Glutamatergic neuron (in vitro differentiated cells): ENCODE measurements at regions not wholly inside any gene's neighbourhood (a gene's known extent, or its start where the extent isn't known, plus 50 kb on each side); places are given as distances from the start of the nearest gene placed in this dataset.

Source experiments
- DNase-seq: peaks from one replicate; pipeline ENCODE4 v3.0.0; 2022
- H3K27ac Mint-ChIP-seq: one replicate; pipeline ENCODE4 v1.8.0; 2020; ENCODE audit warnings: mild to moderate bottlenecking, mixed read lengths, inconsistent platforms; ENCODE audit not compliant: unreplicated experiment
- H3K27me3 Mint-ChIP-seq: one replicate; pipeline ENCODE4 v1.8.0; 2020; ENCODE audit warnings: mild to moderate bottlenecking, moderate library complexity, mixed read lengths, inconsistent platforms; ENCODE audit not compliant: unreplicated experiment
- H3K36me3 Mint-ChIP-seq: one replicate; pipeline ENCODE4 v1.8.0; 2020; ENCODE audit warnings: mild to moderate bottlenecking, mixed read lengths, inconsistent platforms; ENCODE audit not compliant: unreplicated experiment
- H3K4me1 Mint-ChIP-seq: one replicate; pipeline ENCODE4 v1.8.0; 2020; ENCODE audit warnings: mild to moderate bottlenecking, low read depth, mixed read lengths, inconsistent platforms; ENCODE audit not compliant: unreplicated experiment
- H3K4me3 Mint-ChIP-seq: one replicate; pipeline ENCODE4 v1.8.0; 2020; ENCODE audit warnings: mild to moderate bottlenecking, mixed read lengths, inconsistent platforms; ENCODE audit not compliant: unreplicated experiment
- H3K9me3 Mint-ChIP-seq: one replicate; pipeline ENCODE4 v1.8.0; 2020; ENCODE audit warnings: mild to moderate bottlenecking, moderate library complexity, mixed read lengths, inconsistent platforms; ENCODE audit not compliant: unreplicated experiment
- TF ChIP-seq, protein P1 (sequence below): fragments of 200-600 bp; sonication (generic); IDR thresholded peaks from one replicate; pipeline ENCODE4 v1.5.0; 2021; ENCODE audit not compliant: partially characterized antibody, unreplicated experiment

DNA sequence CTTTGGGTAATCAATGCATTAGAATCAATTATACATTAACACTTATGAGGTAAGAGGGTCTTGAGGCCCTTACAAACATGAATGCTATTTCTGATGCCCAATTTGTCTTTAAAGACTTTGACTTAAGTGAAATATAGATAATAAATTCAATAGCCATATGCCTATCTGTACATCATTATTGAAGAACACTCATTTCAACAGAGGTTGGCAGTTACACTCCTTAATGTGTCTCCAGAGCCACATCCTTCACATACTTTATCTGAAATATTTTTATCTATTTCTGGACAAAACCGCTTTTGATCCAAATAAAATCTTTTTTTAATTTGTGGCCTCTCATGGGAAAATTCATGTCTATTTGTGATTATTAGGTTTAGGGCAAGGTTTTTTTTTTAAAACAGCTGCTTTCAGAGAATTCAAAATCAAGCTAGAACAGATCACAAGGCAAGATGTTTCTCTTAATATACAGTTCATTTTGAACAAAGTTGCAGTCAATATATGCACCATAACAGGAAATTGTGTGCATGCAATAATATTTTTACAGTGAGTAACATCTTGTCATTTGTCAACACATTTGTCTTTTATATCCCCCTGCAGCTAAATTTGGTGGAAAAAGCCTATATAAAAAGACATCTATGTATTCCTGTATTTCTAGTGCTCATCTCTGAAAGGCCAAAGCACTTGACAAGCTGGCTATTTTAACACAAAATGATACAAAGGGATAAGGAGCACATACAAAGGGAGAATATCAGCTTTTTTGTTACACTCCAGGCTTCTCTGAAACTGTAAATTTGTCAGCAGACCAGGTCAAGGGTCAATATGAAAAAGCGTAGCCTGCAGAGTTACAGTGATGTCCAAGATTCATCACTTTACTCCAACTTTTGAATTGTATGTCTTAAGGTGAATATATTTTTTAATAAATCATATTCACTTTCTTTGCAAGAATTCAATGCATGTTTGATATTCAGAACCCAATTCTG is 146.2 kb upstream of the DPH6 start:
- no peak for DNase-seq
- Mint-ChIP-seq H3K36me3 (no peaks in the 10 kb centered on the region), H3K27ac (no peak overlapping the region), H3K27me3 (peaks cover 2% of the 10 kb centered on the region), H3K4me1 (no peaks in the 10 kb centered on the region), H3K4me3 (no peak overlapping the region), H3K9me3 (no peaks in the 10 kb centered on the region)
- TF ChIP-seq, protein P1, sequence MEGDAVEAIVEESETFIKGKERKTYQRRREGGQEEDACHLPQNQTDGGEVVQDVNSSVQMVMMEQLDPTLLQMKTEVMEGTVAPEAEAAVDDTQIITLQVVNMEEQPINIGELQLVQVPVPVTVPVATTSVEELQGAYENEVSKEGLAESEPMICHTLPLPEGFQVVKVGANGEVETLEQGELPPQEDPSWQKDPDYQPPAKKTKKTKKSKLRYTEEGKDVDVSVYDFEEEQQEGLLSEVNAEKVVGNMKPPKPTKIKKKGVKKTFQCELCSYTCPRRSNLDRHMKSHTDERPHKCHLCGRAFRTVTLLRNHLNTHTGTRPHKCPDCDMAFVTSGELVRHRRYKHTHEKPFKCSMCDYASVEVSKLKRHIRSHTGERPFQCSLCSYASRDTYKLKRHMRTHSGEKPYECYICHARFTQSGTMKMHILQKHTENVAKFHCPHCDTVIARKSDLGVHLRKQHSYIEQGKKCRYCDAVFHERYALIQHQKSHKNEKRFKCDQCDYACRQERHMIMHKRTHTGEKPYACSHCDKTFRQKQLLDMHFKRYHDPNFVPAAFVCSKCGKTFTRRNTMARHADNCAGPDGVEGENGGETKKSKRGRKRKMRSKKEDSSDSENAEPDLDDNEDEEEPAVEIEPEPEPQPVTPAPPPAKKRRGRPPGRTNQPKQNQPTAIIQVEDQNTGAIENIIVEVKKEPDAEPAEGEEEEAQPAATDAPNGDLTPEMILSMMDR = no peak

DNA sequence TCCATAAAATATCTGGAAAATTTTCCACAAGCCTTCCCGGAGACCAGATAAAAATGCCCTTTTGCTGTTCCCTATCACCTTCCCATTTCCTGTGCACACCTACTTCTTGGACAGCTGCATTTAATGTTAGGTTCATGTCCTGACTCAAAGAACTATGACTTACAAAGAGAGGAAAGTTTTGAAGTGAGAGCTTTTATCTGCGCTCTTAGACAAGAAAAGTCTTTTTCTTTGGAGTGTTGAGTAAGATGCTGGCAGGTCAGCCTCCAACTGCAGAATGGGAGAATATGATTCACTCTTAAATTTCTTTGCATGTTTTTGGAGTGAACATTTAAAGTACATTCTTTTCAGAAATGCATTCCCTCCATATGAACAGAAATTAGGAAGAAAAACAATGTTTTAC is 147.3 kb upstream of the DPH6 start:
- H3K36me3 Mint-ChIP-seq = no peaks in the 10 kb centered on the region
- peaks cover 2% of the 10 kb centered on the region for H3K27me3 Mint-ChIP-seq
- no peak overlapping the region for H3K27ac Mint-ChIP-seq
- H3K9me3 Mint-ChIP-seq = no peaks in the 10 kb centered on the region
- H3K4me1 Mint-ChIP-seq = no peaks in the 10 kb centered on the region
- no peak for DNase-seq
- no peak overlapping the region for H3K4me3 Mint-ChIP-seq
- TF ChIP-seq, protein P1 = no peak

DNA sequence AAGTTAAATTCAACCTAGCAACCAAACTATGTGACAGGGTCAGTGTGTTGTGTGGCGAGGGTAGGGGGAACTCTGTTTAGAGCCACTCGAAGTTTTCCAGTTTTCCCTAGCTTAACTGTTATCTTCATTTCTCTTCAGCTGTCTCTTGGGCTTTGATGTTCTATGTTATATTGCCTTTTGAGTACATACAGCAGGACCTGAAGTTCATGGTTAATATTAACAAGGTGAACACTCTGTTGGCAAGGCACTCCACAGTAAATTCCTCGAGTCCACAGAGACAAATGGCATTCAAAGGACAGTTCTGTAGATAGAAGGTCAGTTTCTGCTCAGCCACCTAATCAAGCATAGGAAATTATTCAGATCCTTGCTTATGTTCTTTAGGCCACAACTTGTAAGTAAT is 147.9 kb upstream of the DPH6 start:
- TF ChIP-seq, protein P1 = no peak
- no peak overlapping the region for H3K27ac Mint-ChIP-seq
- DNase-seq = no peak
- H3K36me3 Mint-ChIP-seq = no peaks in the 10 kb centered on the region
- H3K4me1 Mint-ChIP-seq = no peaks in the 10 kb centered on the region
- H3K27me3 Mint-ChIP-seq = peaks cover 2% of the 10 kb centered on the region
- H3K4me3 Mint-ChIP-seq = no peak overlapping the region
- H3K9me3 Mint-ChIP-seq = no peaks in the 10 kb centered on the region

DNA sequence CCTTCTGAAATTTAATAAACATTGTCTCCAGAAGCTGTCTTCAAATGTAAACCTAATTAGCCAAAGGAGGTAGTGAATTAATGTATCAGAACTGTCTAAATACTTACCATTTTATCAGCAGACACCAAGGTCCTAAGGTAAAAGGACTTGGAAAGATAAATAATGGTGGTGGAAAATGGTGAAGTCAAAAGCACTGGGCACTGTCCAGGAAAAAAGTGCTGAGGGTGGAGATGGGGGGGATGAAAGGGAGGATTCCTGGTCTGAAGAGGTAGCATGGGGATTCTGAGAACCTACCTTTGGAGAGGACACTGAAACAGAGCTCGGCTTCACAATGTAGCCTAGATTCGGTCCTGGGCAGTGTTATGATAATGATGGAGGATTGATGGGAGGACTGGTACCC is 149.0 kb upstream of the DPH6 start:
- TF ChIP-seq, protein P1 = no peak
- H3K36me3 Mint-ChIP-seq = no peaks in the 10 kb centered on the region
- H3K4me1 Mint-ChIP-seq = no peaks in the 10 kb centered on the region
- H3K27ac Mint-ChIP-seq = no peak overlapping the region
- DNase-seq = no peak
- peaks cover 2% of the 10 kb centered on the region for H3K27me3 Mint-ChIP-seq
- H3K4me3 Mint-ChIP-seq = no peak overlapping the region
- H3K9me3 Mint-ChIP-seq = no peaks in the 10 kb centered on the region

DNA sequence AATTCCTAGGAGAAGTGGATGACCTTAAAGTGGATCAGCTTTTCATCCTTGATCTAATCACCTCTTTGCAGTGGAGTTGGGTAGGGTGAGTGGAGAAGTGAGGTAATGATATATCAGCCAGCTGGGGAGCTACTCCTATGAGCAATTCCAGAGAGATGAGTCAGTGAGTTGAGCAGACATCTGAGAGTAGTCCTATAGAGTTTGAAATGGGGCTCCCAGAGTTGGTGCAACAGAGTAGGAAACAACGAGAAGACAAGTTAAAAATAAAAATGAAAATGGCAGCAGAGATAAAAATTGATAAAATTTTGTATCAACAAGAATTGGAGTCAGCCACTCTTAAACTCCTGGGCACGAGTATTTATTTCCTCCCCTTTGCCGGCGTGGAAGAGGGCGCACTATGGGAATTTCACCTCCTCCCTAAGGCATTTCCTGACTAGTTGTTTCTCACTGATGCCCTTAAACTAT is 150.8 kb upstream of the DPH6 start:
- no peaks in the 10 kb centered on the region for H3K4me1 Mint-ChIP-seq
- no peak overlapping the region for H3K4me3 Mint-ChIP-seq

More for the DNA sequence above, 150.8 kb upstream of the DPH6 start:
- TF ChIP-seq, protein P1 = no peak
- Mint-ChIP-seq H3K36me3 (no peaks in the 10 kb centered on the region), H3K27ac (no peak overlapping the region), H3K27me3 (peaks cover 2% of the 10 kb centered on the region), H3K9me3 (no peaks in the 10 kb centered on the region)
- DNase-seq = no peak
